ENCODE measurements at regions not wholly inside any gene's neighbourhood (a gene's known extent, or its start where the extent isn't known, plus 50 kb on each side); places are given as distances from the start of the nearest gene placed in this dataset.

- Histone ChIP-seq H3K36me3 (ENCODE audit: control insufficient read depth in 2 of 2, extremely low read depth in 1 of 2, insufficient read depth in 2 of 2, low read length in 2 of 2) (no peaks in the 10 kb centered on the region), H3K9me3 (replicated peaks; ENCODE audit: control insufficient read depth, insufficient read depth, low read length) (no peaks in the 10 kb centered on the region), H3K27ac (ENCODE audit: insufficient read depth, low read depth, low read length) (no peak overlapping the region), H3K27me3 (ENCODE audit: control insufficient read depth in 2 of 2, insufficient read depth in 2 of 2, low read length in 2 of 2) (no peaks in the 10 kb centered on the region), H3K79me2 (ENCODE audit: control insufficient read depth, insufficient read depth, low read length) (no peaks in the 10 kb centered on the region), H3K4me3 (replicated peaks in 1 of 3; ENCODE audit: insufficient read depth in 1 of 3, low read depth in 1 of 3, low read length in 3 of 3) (no peak overlapping the region), H3K4me2 (ENCODE audit: insufficient read depth, low read length) (no peak overlapping the region), H3K9me1 (replicated peaks; ENCODE audit: control insufficient read depth, extremely low read depth, insufficient read depth, low read length) (no peaks in the 10 kb centered on the region), H4K20me1 (replicated peaks; ENCODE audit: control insufficient read depth, extremely low read depth, insufficient read depth, low read length) (no peaks in the 10 kb centered on the region), H2AFZ (ENCODE audit: low read depth, low read length) (no peak overlapping the region), H3K9ac (replicated peaks; ENCODE audit: extremely low read depth, insufficient read depth, low read length) (no peak overlapping the region), H3K4me1 (ENCODE audit: control insufficient read depth, extremely low read depth, insufficient read depth, low read length) (no peaks in the 10 kb centered on the region)
- no TSS peak for BruUV-seq (replicated peaks)
- no peak for TF ChIP-seq EZH2 (IDR thresholded peaks at IDR 0.05; ENCODE audit: borderline replicate concordance, low read depth, low read length, severe bottlenecking)
- no peak for TF ChIP-seq POLR2AphosphoS5 (IDR thresholded peaks at IDR 0.05; ENCODE audit: insufficient read depth, low read depth, low read length)
- no peak for TF ChIP-seq POLR2A (IDR thresholded peaks at IDR 0.05; ENCODE audit: low read depth, low read length)
- TF ChIP-seq MYC (IDR thresholded peaks at IDR 0.05; ENCODE audit: low read depth, low read length) = no peak
- TF ChIP-seq GATA2 (IDR thresholded peaks at IDR 0.05; ENCODE audit: insufficient read depth, insufficient read length, low read depth, low read length) = no peak
- no peak for TF ChIP-seq CTCF (IDR thresholded peaks at IDR 0.05; ENCODE audit: extremely low read depth in 1 of 2, insufficient read depth in 1 of 2, low read depth in 1 of 2, low read length in 2 of 2)
- TF ChIP-seq JUN (IDR thresholded peaks at IDR 0.05; ENCODE audit: borderline replicate concordance, insufficient read depth, insufficient read length, low read depth) = no peak
- no peak for TF ChIP-seq FOS (IDR thresholded peaks at IDR 0.05; ENCODE audit: borderline replicate concordance, insufficient read depth, low read length)
- TF ChIP-seq MAX (IDR thresholded peaks at IDR 0.05; ENCODE audit: insufficient read depth, insufficient read length) = no peak
- DNase-seq (ENCODE audit: low read depth, low spot score) (no peak), FAIRE-seq (no peak)
- ChIA-PET CTCF (interaction anchor here (1.0 kb wide), 1 partner anchor 13 kb away, joined by 3 read pairs; no protein-coding TSS in a partner anchor), POLR2A (no interaction called here)
- dilution Hi-C loops (cut with MboI; ENCODE audit: extremely low pct_ligation_motif_present, low sequenced_read_pairs) = no loop called here
- intact Hi-C loops (cut with micrococcal nuclease) = no loop called here
Measured at GRCh38 chr15:31571676-31572075, 245.0 kb downstream of the KLF13 start.

All from endothelial cell of umbilical vein (primary cell).